Ascending aorta (tissue), 2 donors: ENCODE measurements at regions not wholly inside any gene's neighbourhood (a gene's known extent, or its start where the extent isn't known, plus 50 kb on each side); places are given as distances from the start of the nearest gene placed in this dataset.

Source experiments
- DNase-seq, 2 donors: peaks; one replicate each; pipeline ENCODE4 v3.0.0-alpha.2; 2019; ENCODE audit warnings: low spot score in 2 of 2
- H3K27ac ChIP-seq, 2 donors: fragments of 200-600 bp; sonication (generic); one replicate each; pipeline ENCODE4 v1.5.1; 2016 to 2017; ENCODE audit warnings: mild to moderate bottlenecking in 1 of 2
- H3K27me3 ChIP-seq: fragments of 200-600 bp; sonication (generic); one replicate; pipeline ENCODE4 v1.5.1; 2017
- H3K36me3 ChIP-seq, 2 donors: fragments of 200-600 bp; sonication (generic); one replicate each; pipeline ENCODE4 v1.5.1; 2016
- H3K4me1 ChIP-seq, 2 donors: fragments of 200-600 bp; sonication (generic); one replicate each; pipeline ENCODE4 v1.5.1; 2016 to 2017; ENCODE audit warnings: mild to moderate bottlenecking in 1 of 2
- H3K4me3 ChIP-seq, 2 donors: fragments of 200-600 bp; sonication (generic); one replicate each; pipeline ENCODE4 v1.5.1; 2016 to 2017; ENCODE audit warnings: mild to moderate bottlenecking in 1 of 2
- H3K9me3 ChIP-seq, 2 donors: fragments of 200-600 bp; sonication (generic); one replicate each; pipeline ENCODE4 v1.5.1; 2016
- CTCF ChIP-seq, 3 experiments: fragments of 200-600 bp in 2 of 3; fragments of 450-650 bp in 1 of 3; sonication (generic) in 2 of 3; IDR thresholded peaks; one replicate each; pipeline ENCODE4 v1.5.1; 2016 to 2019; ENCODE audit warnings: antibody characterized with exemption in 3 of 3, mild to moderate bottlenecking in 1 of 3, moderate library complexity in 1 of 3
- intact Hi-C: fragments of 100-400 bp; cut with DNase I; formaldehyde crosslinking; loops from one replicate; pipeline ENCODE4 v1.15.1; 2023

- Histone ChIP-seq H3K9me3 (no peaks in the 10 kb centered on the region), H3K36me3 (no peaks in the 10 kb centered on the region), H3K4me3 (no peak overlapping the region), H3K27ac (no peak overlapping the region), H3K27me3 (no peaks in the 10 kb centered on the region), H3K4me1 (peaks cover 0 to 9% of the 10 kb centered on the region in 2 donors)
- TF ChIP-seq CTCF (IDR thresholded peaks at IDR 0.05): no peak
- intact Hi-C loops: no loop called here
- DNase-seq: no peak
Measured at GRCh38 chr6:15796130-15796771, 133.4 kb upstream of the DTNBP1 start.

- no peak for DNase-seq
- no peak for TF ChIP-seq CTCF (IDR thresholded peaks at IDR 0.05)
- H3K36me3 ChIP-seq: no peaks in the 10 kb centered on the region
- no peak overlapping the region for H3K4me3 ChIP-seq
- peaks cover 0 to 9% of the 10 kb centered on the region in 2 donors for H3K4me1 ChIP-seq
- no peaks in the 10 kb centered on the region for H3K9me3 ChIP-seq
- no peak overlapping the region for H3K27ac ChIP-seq
- intact Hi-C loops: no loop called here
- no peaks in the 10 kb centered on the region for H3K27me3 ChIP-seq
Measured at GRCh38 chr6:15793826-15794225, 131.0 kb upstream of the DTNBP1 start.

GRCh38 chr6:15793288-15793687 lies 130.5 kb upstream of the DTNBP1 start:
- Histone ChIP-seq H3K27me3 (no peaks in the 10 kb centered on the region), H3K4me3 (no peak overlapping the region), H3K27ac (no peak overlapping the region), H3K9me3 (no peaks in the 10 kb centered on the region), H3K4me1 (peaks cover 0 to 9% of the 10 kb centered on the region in 2 donors), H3K36me3 (no peaks in the 10 kb centered on the region)
- no peak for TF ChIP-seq CTCF (IDR thresholded peaks at IDR 0.05)
- intact Hi-C loops: no loop called here
- no peak for DNase-seq

- no peaks in the 10 kb centered on the region for H3K36me3 ChIP-seq
- H3K4me3 ChIP-seq: no peak overlapping the region
- no peak overlapping the region for H3K27ac ChIP-seq
- H3K27me3 ChIP-seq: no peaks in the 10 kb centered on the region
- TF ChIP-seq CTCF (IDR thresholded peaks at IDR 0.05): no peak
- peaks cover 0 to 9% of the 10 kb centered on the region in 2 donors for H3K4me1 ChIP-seq
- no peaks in the 10 kb centered on the region for H3K9me3 ChIP-seq
- intact Hi-C loops: no loop called here
- DNase-seq: no peak
Measured at GRCh38 chr6:15792842-15793241, 130.0 kb upstream of the DTNBP1 start.

- H3K4me3 ChIP-seq: no peak overlapping the region
- no peak for TF ChIP-seq CTCF (IDR thresholded peaks at IDR 0.05)
- intact Hi-C loops: no loop called here
- H3K27me3 ChIP-seq: no peaks in the 10 kb centered on the region
- no peaks in the 10 kb centered on the region for H3K36me3 ChIP-seq
- no peaks in the 10 kb centered on the region for H3K9me3 ChIP-seq
- peak overlapping the region; percentile 38 to 43 for H3K27ac ChIP-seq
- DNase-seq: no peak
- peaks cover 0 to 9% of the 10 kb centered on the region in 2 donors for H3K4me1 ChIP-seq
Measured at GRCh38 chr6:15791448-15792181, 128.8 kb upstream of the DTNBP1 start.
